ENCODE measurements at regions not wholly inside any gene's neighbourhood (a gene's known extent, or its start where the extent isn't known, plus 50 kb on each side); places are given as distances from the start of the nearest gene placed in this dataset.

DNA sequence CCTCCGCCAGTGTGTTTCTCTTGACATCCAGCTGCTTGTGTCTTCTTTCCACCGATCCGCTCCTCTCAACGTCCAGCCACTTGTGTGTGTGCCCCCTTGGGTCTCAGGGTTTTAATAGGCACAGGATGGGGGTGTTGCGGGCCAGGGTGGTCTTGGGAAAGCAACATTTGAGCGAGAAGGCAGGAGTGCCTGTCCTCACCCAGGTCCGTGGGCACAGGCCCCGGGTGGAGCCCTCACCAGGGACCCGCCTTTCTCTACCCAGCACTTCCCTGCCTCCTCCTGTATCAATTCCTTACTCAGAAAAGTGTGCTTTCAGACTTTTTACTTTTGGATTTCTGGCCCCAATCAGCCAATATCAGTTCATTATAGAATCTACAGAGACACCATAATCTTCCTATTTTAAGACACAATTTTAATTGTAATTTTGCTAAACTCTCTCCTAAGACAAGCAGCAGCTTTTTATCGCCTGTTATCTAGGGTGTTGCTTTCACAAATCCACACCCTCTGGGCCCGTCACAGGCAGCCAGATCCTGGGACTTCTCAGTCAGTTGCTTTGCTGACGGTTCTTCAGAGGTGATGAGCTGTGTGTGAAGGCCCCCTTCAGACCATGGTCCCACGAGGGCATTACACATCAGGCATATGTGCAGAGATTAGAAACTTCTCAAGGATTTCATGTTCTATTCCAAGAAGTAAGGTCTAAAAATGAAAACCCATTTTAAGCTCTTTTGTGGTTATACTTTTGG lies 96.0 kb upstream of the FHL2 start:
- no peak for TF ChIP-seq MYC (IDR thresholded peaks at IDR 0.05; ENCODE audit: low read depth, low read length)
- no peak for TF ChIP-seq POLR2A (IDR thresholded peaks at IDR 0.05; ENCODE audit: extremely low read depth, insufficient read length)
- no peak for TF ChIP-seq MAX (IDR thresholded peaks at IDR 0.05; ENCODE audit: low read depth, low read length)
- H3K4me3 ChIP-seq (ENCODE audit: low read depth, low read length), result no peak overlapping the region
- DNase-seq (ENCODE audit: low read depth), result no peak

DNA sequence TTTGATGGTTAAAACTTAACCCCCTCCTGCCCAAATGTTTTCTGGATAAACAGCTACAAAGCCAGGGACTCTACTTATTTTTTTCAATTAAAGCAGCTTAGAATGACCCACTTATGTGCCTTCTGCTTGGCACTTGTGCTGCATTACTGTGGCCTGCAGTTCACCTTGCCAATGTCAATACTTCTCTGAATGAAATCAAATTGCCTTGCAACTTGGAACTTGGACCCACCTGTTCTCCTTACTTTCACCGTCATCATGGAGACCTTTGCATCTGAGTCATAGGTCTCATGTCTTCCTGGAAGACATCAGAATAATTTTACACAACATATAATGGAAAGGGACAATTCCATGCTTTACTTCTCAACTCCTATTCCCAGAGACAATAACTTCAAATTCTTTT lies 92.1 kb upstream of the FHL2 start:
- DNase-seq (ENCODE audit: low read depth), result no peak
- no peak overlapping the region for H3K4me3 ChIP-seq (ENCODE audit: low read depth, low read length)

GRCh38 chr2:105490204-105490603 lies 91.4 kb upstream of the FHL2 start:
- DNase-seq (ENCODE audit: low read depth), result no peak
- no peak overlapping the region for H3K4me3 ChIP-seq (ENCODE audit: low read depth, low read length)
- TF ChIP-seq MAX (IDR thresholded peaks at IDR 0.05; ENCODE audit: low read depth, low read length), result no peak
- no peak for TF ChIP-seq POLR2A (IDR thresholded peaks at IDR 0.05; ENCODE audit: extremely low read depth, insufficient read length)
- no peak for TF ChIP-seq MYC (IDR thresholded peaks at IDR 0.05; ENCODE audit: low read depth, low read length)
- TF ChIP-seq, protein P1, sequence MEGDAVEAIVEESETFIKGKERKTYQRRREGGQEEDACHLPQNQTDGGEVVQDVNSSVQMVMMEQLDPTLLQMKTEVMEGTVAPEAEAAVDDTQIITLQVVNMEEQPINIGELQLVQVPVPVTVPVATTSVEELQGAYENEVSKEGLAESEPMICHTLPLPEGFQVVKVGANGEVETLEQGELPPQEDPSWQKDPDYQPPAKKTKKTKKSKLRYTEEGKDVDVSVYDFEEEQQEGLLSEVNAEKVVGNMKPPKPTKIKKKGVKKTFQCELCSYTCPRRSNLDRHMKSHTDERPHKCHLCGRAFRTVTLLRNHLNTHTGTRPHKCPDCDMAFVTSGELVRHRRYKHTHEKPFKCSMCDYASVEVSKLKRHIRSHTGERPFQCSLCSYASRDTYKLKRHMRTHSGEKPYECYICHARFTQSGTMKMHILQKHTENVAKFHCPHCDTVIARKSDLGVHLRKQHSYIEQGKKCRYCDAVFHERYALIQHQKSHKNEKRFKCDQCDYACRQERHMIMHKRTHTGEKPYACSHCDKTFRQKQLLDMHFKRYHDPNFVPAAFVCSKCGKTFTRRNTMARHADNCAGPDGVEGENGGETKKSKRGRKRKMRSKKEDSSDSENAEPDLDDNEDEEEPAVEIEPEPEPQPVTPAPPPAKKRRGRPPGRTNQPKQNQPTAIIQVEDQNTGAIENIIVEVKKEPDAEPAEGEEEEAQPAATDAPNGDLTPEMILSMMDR (IDR thresholded peaks at IDR 0.05; ENCODE audit: low read depth, low read length), result no peak

More for the DNA sequence above, 92.1 kb upstream of the FHL2 start:
- TF ChIP-seq POLR2A (IDR thresholded peaks at IDR 0.05; ENCODE audit: extremely low read depth, insufficient read length), result no peak

- no peak for DNase-seq (ENCODE audit: low read depth)
- TF ChIP-seq MYC (IDR thresholded peaks at IDR 0.05; ENCODE audit: low read depth, low read length), result no peak
- TF ChIP-seq POLR2A (IDR thresholded peaks at IDR 0.05; ENCODE audit: extremely low read depth, insufficient read length), result no peak
- no peak for TF ChIP-seq MAX (IDR thresholded peaks at IDR 0.05; ENCODE audit: low read depth, low read length)
- TF ChIP-seq, protein P1 (IDR thresholded peaks at IDR 0.05; ENCODE audit: low read depth, low read length), result no peak
- H3K4me3 ChIP-seq (ENCODE audit: low read depth, low read length), result no peak overlapping the region
Observed at GRCh38 chr2:105489168-105489878, 90.5 kb upstream of the FHL2 start.

GRCh38 chr2:105488285-105488684 lies 89.4 kb upstream of the FHL2 start:
- DNase-seq (ENCODE audit: low read depth), result no peak
- H3K4me3 ChIP-seq (ENCODE audit: low read depth, low read length), result no peak overlapping the region
- TF ChIP-seq, protein P1 (IDR thresholded peaks at IDR 0.05; ENCODE audit: low read depth, low read length), result no peak
- no peak for TF ChIP-seq MAX (IDR thresholded peaks at IDR 0.05; ENCODE audit: low read depth, low read length)

DNA sequence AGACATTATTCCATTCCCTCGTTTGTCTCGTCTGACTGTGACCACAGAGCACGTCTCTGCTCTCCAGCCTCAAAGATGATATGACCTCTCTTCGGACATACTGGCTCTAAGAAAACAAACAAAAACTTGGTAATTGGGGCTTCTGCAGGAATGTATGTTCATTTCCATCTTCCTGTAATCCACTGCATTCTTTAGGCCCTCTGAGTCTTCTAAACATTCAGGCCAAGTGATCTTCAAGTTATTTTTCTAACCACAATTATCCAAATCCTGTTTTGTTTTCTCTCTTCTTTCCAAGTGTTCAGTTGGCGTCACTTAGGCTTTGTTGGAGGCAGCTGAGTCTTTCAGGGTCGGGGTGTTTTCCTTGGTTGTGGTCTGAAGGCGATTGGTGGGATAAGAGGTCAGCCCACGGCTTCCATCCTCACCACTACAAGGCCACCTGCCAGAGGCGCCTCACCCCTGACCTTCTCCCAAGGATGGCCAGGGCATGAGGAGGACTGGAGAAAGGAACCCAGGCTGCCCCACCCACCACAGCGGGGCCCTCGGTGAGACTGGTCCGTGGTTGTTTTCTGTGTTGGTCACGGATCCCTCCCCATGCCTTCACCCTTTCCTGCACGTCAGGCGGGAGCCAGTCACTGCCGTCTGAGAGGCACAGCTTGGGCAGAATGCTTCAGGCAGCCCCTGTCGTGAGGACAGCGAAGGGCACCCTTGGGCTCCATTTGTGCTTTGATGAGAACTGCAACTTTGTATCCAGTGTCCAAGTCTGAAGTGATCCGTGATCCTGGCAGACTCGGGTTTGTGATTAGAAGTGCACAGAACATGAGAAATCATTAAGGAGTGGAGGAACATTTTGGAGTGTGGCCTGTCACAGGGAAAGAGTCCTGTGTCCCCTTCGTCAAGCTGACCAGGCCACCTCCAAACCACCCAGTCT lies 88.6 kb upstream of the FHL2 start:
- DNase-seq (ENCODE audit: low read depth), result no peak
- TF ChIP-seq POLR2A (IDR thresholded peaks at IDR 0.05; ENCODE audit: extremely low read depth, insufficient read length), result no peak
- TF ChIP-seq MYC (IDR thresholded peaks at IDR 0.05; ENCODE audit: low read depth, low read length), result no peak
- TF ChIP-seq MAX (IDR thresholded peaks at IDR 0.05; ENCODE audit: low read depth, low read length), result no peak
- TF ChIP-seq, protein P1 (IDR thresholded peaks at IDR 0.05; ENCODE audit: low read depth, low read length), result no peak
- no peak overlapping the region for H3K4me3 ChIP-seq (ENCODE audit: low read depth, low read length)

Data from NB4 (cell line).